ENCODE measurements at regions not wholly inside any gene's neighbourhood (a gene's known extent, or its start where the extent isn't known, plus 50 kb on each side); places are given as distances from the start of the nearest gene placed in this dataset.

- Histone ChIP-seq H3K4me3 (ENCODE audit: low read depth, low read length) (no peak overlapping the region), H3K27ac (no peak overlapping the region), H3K27me3 (replicated peaks) (no peaks in the 10 kb centered on the region), H3K36me3 (replicated peaks) (no peaks in the 10 kb centered on the region)
- no peak for TF ChIP-seq CTCF (IDR thresholded peaks at IDR 0.05; ENCODE audit: low read depth, low read length, missing control alignments)
- DNase-seq = no peak
- in situ Hi-C loops (cut with HindIII; ENCODE audit: low pct_ligation_motif_present, low sequenced_read_pairs) = no loop called here
These were observed 214.4 kb downstream of the MED10 start for GRCh38 chr5:6163913-6164312.

- in situ Hi-C loops (cut with HindIII; ENCODE audit: low pct_ligation_motif_present, low sequenced_read_pairs) = no loop called here
- DNase-seq = no peak
These were observed 216.2 kb downstream of the MED10 start for GRCh38 chr5:6162175-6162574.

GRCh38 chr5:6161257-6161656 is 217.1 kb downstream of the MED10 start:
- in situ Hi-C loops (cut with HindIII; ENCODE audit: low pct_ligation_motif_present, low sequenced_read_pairs) = no loop called here

More at GRCh38 chr5:6162175-6162574, 216.2 kb downstream of the MED10 start:
- H3K27me3 ChIP-seq (replicated peaks) = no peaks in the 10 kb centered on the region
- H3K27ac ChIP-seq = no peak overlapping the region
- no peak for TF ChIP-seq CTCF (IDR thresholded peaks at IDR 0.05; ENCODE audit: low read depth, low read length, missing control alignments)
- no peaks in the 10 kb centered on the region for H3K36me3 ChIP-seq (replicated peaks)
- H3K4me3 ChIP-seq (ENCODE audit: low read depth, low read length) = no peak overlapping the region

GRCh38 chr5:6159832-6160430 is 218.4 kb downstream of the MED10 start:
- H3K4me3 ChIP-seq (ENCODE audit: low read depth, low read length) = no peak overlapping the region
- in situ Hi-C loops (cut with HindIII; ENCODE audit: low pct_ligation_motif_present, low sequenced_read_pairs) = no loop called here

More at GRCh38 chr5:6161257-6161656, 217.1 kb downstream of the MED10 start:
- no peak overlapping the region for H3K4me3 ChIP-seq (ENCODE audit: low read depth, low read length)
- no peak for TF ChIP-seq CTCF (IDR thresholded peaks at IDR 0.05; ENCODE audit: low read depth, low read length, missing control alignments)
- DNase-seq = no peak
- H3K36me3 ChIP-seq (replicated peaks) = no peaks in the 10 kb centered on the region
- no peaks in the 10 kb centered on the region for H3K27me3 ChIP-seq (replicated peaks)
- no peak overlapping the region for H3K27ac ChIP-seq

GRCh38 chr5:6158974-6159831 is 219.1 kb downstream of the MED10 start:
- no peak for TF ChIP-seq CTCF (IDR thresholded peaks at IDR 0.05; ENCODE audit: low read depth, low read length, missing control alignments)
- no peaks in the 10 kb centered on the region for H3K36me3 ChIP-seq (replicated peaks)
- DNase-seq = peak; percentile 75
- H3K27me3 ChIP-seq (replicated peaks) = no peaks in the 10 kb centered on the region
- H3K4me3 ChIP-seq (ENCODE audit: low read depth, low read length) = no peak overlapping the region
- in situ Hi-C loops (cut with HindIII; ENCODE audit: low pct_ligation_motif_present, low sequenced_read_pairs) = no loop called here
- peak overlapping the region; percentile 78 for H3K27ac ChIP-seq

More at GRCh38 chr5:6159832-6160430, 218.4 kb downstream of the MED10 start:
- Histone ChIP-seq H3K36me3 (replicated peaks) (no peaks in the 10 kb centered on the region), H3K27ac (no peak overlapping the region), H3K27me3 (replicated peaks) (no peaks in the 10 kb centered on the region)
- DNase-seq = no peak
- TF ChIP-seq CTCF (IDR thresholded peaks at IDR 0.05; ENCODE audit: low read depth, low read length, missing control alignments) = no peak
